T-helper 1 cell treated with Interleukin-12 subunit alpha and Interleukin-12 subunit beta and Interleukin-4 antibody, amounts not matched to agents 30 ng/mL and 1 ng/mL, for 36 hours (primary cell): ENCODE measurements at regions not wholly inside any gene's neighbourhood (a gene's known extent, or its start where the extent isn't known, plus 50 kb on each side); places are given as distances from the start of the nearest gene placed in this dataset.
"Not testable (repeated sequence)": the region's sequence is repeated elsewhere in the genome, so short reads cannot be mapped to it uniquely, and the experiment has no call there.

ENCODE experiments used
- intact Hi-C: fragments of 100-400 bp; cut with micrococcal nuclease; formaldehyde crosslinking; loops from one replicate; pipeline ENCODE4 v1.15.1; 2024

DNA sequence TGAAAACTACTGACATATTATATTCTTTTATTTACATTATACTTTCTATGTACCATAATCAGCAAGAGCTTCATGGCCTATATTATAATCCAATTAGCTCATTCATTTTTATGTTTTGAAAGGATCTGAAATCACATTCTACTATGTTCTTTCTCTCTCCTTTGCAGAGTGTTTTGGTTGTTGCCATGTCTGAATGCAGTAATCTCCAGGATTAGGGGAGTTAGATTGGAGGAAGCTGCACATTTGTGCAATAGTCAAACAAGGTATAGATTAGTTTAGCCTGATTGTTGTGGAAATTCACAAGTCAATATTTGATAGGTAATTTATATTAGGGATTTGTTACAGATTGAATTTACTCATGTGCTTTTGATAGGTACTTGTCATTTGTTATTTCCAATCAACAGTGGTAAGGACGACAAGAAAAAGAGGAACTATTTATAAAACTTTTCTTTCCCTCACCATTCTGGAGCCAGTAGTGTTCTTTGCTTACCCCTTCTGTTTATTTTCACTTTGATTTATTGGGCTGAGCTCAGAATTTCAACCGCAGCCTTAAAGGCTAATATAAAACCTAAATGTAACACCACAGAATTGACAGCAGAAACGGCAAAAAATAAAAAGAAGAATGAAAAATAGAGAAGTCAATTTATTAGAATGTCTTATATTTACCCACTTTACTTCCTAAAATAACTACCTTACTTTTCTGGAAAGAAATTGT is 597.0 kb downstream of the CHSY3 start:
- intact Hi-C loops = no loop called here

DNA sequence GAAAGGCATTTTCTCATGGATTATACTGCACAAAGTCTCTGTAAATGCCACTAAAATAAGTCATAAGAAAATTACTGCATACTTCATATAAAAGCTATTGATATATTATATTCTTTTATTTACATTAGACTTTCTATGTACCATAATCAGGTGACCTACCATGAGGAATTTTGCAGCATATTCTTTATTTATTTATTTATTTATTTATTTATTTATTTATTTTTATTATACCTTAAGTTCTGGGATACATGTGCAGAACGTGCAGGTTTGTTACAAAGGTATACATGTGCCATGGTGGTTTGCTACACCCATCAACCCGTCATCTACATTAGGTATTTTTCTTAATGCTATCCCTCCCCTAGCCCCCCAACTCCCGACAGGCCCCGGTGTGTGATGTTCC is 596.2 kb downstream of the CHSY3 start:
- intact Hi-C loops = not testable (repeated sequence)

DNA sequence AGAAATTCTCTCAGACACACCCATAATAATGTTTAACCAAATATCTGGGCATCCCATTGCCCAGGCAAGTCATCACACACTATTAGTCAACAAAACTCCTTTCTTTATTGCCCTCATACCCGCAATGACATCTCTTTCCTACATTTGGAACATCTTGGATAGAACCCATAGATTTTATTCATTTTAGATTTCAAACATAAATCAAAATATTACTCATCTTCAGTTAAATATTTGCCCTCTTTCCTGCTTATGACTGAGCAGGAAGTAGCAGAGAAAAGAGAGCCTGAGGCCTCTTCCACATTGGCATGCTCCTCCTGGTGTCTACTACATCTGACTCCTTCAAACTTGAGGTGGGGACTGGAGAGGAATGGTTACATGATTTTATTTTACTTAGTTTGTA is 592.0 kb downstream of the CHSY3 start:
- intact Hi-C loops = no loop called here

DNA sequence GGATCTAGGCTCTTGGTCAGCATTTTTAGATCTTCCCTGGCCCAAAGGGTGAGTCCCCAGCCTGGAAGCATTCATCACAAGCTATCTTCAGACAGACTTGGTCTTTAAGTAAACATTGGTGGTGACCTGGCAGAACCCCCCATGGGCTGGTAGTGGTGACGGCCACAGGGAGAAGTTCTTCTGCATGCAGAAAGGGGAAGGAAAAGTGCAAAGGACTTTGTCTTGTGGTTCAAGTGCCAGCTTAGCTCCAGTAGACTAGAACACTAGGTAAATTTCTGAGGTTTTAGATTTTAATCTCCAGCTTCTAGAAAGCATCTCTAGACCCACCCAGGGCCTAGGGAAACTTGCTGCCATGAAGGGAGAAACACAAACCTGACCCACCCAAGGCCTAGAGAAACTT is 584.0 kb downstream of the CHSY3 start:
- intact Hi-C loops = no loop called here

DNA sequence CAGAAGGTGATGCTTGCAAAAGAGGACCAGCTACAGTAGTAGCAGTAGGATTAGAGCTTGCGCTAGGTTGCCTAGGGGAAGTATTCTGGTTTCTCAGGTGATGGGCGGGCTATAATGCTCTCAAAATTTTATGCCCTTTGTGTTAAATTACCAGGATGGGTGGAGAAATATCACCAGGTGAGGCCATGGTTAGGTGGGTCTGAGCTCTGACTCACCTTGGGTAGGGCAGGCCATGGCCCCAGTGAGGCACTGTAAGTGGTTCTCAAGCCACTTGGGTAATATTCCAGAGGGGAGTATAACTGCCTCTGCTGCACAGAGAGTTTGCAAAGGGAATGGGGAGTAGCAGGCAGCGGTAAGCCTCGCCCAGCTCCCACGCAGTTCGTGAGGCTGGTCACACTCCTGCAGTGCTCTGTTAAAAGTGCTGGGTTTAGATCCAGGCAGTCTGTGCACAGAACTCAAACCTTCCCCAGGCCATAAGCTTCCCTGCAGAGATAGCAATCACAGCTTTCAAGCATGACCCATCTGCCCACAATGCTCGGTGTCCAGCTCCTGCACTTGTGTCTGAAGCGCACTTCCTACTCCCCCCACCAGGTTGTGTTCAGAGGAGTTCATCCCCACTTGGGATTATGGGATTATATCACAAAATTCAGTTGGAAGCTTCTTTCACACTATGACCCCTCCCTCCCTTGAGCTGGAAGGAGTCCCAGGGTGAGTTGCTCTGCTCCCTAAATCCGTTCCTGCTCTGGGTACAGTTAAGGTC is 575.0 kb downstream of the CHSY3 start:
- intact Hi-C loops = no loop called here

DNA sequence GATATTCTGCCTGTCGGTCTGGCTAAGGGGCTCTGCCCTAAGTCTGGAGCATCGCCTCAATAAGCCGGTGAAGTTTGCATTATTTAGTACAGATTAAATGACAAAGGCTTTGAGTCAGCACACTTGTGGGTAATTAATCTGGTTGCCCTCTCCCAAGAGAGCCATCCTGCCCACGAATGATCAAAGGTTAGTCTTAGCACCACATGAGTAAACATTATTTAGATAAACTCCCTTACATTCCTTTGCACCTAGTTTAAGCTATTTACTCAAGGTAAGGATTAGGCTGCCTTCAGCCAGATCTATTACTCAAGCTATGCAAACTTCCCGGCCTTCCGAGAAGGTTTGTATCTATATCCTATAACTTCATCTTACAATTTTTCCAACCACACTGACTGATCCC is 572.1 kb downstream of the CHSY3 start:
- intact Hi-C loops = no loop called here

DNA sequence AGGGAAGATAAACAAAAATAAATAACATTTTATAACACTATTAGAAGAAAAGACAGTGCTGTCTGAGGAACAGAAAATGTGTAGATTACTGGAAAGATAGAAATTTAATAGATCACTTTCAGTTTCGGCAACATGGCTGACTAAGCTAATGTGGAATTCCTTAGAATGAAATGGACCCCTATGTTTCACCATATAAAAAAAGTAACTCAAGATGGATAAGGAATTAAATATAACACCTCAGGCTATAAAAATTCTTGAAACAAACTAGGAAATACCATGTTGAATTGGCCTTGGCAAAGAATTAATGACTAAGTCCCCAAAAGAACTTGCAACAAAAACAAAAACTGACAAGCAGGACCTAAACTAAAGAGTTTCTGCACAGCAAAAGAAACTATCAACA is 558.3 kb downstream of the CHSY3 start:
- intact Hi-C loops = no loop called here

DNA sequence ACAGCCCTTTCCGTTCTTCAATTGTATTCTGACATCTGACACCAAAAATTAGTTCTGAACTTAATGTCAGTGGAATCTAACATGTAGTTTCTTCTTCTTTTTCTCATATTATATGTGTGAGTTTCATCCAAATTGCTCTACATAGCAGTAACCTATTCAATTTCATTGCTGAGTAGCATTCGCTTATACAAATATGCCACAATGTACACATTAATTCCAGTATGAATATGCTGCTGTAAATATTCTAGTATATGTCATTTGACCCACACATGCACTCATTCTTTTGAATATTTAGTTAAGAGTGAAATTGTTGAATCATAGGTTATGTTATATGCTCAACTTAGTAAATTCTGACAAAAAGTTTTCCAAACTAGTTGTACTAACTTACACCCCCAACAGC is 550.9 kb downstream of the CHSY3 start:
- intact Hi-C loops = no loop called here

DNA sequence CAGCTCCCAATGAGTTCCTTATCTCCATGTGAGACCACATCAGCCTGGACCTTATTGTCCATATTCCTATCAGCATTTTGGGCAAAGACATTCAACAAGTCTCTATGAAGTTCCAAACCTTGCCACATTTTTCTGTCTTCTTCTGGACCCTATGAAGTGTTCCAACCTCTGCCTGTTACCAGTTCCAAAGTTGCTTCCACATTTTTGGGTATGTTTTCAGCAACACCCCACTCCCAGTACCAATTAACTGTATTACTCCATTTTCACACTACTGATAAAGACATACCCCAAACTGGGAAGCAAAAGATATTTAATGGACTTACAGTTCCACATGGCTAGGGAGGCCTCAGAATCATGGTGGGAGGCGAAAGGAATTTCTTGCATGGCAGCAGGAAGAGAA is 548.5 kb downstream of the CHSY3 start:
- intact Hi-C loops = no loop called here

DNA sequence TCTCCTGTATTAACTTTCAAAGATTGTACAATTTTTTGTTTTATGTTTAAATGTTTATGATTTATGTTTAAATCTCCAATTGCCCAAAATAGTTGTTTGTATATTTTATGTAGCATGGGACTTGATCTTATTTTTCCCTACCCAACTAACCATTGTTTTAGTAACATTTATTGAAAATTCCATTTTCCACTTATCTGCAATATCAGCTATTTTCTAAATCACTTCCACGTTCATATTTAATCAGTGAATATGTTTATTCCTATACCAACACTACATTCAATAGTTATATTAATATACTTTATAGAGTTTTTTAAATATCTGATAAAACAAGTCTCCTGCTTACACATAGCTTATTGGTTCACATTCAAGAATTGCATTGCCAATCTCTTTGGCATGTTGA is 532.2 kb downstream of the CHSY3 start:
- intact Hi-C loops = no loop called here

DNA sequence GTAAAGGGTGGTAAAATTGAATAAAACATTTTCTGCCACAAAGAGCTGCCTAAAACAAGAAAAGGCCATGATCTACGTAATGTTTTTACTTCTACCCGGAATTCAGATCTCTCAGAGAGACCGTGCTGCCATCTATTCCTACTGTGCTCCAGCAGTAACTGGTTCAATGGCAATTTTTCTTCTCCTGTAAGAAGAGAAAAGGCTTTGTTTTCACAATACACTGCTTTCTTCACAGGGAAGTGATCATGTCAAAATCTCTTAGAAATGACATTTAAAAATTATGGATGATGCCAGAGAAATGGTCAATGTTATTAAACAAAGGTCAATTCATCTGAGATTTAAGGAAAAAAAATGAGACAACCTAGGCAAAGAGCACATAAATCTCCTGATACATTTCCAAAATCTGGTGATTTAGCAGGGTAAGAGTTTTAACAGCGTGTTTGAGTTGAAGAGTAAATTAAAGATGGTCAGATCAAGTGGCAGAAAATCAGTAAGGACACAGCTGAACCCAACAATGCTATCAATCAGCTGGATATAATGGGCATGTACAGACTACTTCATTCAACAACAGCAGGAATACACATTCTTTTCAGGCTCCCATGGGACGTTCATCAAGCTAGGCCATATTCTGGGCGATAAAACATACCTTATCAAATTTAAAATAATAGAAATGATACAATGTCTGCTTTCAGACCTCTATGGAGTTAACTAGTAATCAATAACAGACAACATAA is 523.1 kb downstream of the CHSY3 start:
- intact Hi-C loops = no loop called here

DNA sequence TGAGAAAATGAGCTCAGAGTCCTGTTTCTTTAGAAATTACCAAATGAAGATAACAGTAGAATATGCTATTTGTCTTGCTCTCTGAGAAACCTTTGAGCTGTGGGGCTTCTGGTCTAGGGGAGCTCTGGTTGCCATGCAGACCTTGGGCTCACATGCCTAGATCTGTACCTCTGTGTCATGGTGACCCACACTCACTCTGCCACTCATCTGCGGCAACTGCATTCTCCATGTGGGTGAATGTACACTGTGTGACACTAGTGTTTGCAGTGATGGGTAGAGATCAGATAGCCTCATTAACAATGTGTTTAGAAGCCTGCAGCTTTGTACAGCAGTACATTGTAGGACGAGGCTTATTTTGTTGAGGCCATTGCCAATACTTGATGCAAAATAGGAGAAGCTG is 521.2 kb downstream of the CHSY3 start:
- intact Hi-C loops = no loop called here

DNA sequence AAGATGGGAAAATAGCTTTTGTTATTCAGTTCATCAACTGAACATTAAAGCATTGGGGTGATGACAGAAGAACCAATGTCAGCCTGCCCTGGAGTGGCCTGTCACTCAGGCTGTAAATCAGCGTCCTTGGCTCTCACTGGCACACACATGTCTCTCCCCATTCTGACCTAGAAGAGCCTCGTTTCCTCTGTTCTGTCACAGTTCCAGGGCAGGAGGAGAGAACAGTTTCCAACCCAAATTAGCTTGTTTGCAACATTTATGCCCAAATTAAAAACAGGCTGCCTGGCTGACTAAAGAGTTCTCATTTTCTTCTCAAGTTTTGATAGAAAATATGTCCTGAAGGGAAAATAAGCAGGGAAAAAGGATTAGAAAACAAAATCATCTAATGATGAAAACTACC is 520.1 kb downstream of the CHSY3 start:
- intact Hi-C loops = no loop called here

DNA sequence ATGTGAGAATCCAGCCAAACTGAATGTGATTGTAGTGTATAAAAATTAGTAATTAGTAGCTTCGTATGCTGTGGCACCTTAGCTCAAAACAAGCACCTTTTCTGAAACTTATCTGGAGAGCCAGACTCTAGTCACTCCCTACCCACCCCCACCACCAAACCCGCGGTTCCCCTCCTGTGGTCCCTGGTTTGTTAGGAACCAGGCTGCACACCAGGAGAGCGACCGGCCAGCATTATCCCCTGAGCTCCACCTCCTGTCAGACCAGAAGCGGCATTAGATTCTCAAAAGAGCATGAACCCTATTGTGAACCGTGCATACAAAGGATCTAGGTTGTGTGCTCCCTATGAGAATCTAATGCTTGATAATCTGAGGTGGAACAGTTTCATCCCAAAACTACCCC is 498.6 kb downstream of the CHSY3 start:
- intact Hi-C loops = no loop called here

DNA sequence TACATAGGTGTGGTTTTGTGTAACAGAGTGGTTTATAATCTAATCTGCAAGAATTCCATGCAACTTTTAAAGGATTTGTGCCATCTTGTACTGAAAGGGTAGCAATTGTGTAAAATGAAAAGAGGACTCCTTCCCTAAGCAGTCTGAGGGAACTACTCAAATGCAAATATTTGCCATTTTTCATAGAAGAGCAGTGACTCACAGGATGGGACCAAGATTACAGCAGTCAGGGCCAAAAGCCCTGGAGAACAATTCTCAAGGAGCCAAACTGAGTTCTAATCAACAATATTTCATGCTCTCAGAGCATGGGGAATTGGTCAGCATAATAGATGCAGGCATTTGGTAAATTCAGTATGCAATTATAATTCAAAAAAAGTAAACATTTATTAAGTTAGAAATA is 495.8 kb downstream of the CHSY3 start:
- intact Hi-C loops = no loop called here

DNA sequence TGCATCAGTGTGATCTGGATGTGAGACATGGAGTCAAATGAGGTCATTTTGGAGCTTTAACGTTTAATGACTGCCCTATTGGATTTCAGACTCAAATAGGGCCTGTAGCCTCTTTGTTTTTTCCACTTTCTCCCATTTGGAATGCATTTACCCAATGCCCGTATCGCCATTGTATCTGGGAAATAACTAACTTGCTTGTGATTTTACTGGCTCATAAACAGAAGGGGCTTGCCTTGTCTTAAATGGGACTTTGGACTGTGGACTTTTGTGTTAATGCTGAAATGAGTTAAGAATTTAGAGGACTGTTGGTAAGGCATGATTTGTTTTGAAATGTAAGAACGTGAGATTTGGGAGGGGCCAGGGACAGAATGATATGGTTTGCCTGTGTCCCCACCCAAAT is 494.6 kb downstream of the CHSY3 start:
- intact Hi-C loops = no loop called here

DNA sequence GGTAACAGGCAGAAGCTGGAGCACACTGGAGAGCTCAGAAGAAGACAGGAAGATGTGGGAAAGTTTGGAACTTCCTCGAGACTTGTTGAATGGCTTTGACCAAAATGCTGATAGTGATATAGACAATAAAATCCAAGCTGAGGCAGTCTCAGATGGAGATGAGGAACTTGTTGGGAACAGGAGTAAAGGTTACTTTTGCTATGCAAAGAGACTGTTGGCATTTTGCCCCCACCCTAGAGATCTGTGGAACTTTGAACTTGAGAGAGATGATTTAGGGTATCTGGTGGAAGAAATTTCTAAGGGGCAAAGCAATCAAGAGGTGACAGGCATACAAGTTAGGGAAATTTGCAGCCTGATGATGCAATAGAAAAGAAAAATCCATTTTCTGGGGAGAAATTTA is 493.5 kb downstream of the CHSY3 start:
- intact Hi-C loops = not testable (repeated sequence)

DNA sequence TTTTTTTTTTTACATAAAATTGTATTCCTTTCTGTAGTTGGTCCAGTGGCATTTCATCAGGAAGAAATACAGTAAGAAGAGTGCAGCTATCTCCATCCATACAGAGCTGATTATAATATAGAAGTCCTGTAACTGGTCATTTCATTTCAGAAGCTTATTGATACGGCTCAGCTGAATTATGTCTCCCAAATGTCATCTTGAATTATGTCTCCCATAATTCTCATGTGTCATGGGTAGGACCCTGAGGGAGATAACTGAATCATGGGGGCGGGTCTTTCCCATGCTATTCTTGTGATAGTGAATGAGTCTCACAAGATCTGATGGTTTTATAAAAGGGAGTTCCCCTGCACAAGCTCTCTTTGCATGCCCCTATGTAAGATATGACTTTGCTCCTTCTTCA is 492.9 kb downstream of the CHSY3 start:
- intact Hi-C loops = no loop called here

DNA sequence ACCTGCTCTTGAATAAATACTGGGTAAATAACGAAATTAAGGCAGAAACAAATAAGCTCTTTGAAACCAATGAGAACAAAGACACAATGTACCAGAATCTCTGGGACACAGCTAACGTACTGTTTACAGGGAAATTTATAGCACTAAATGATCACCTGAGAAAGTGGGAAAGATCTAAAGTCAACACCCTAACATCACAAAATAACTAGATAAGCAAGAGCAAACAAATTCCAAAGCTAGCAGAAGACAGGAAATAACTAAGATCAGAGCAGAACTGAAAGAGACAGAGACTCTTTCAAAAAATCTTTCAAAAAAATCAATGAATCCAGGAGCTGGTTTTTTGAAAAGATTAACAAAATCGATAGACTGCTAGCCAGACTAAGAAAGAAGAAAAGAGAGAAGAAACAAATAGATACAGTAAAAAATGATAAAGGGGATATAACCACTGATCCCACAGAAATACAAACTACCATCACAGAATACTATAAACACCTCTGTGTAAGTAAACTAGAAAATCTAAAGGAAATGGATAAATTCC is 487.5 kb downstream of the CHSY3 start:
- intact Hi-C loops = not testable (repeated sequence)

DNA sequence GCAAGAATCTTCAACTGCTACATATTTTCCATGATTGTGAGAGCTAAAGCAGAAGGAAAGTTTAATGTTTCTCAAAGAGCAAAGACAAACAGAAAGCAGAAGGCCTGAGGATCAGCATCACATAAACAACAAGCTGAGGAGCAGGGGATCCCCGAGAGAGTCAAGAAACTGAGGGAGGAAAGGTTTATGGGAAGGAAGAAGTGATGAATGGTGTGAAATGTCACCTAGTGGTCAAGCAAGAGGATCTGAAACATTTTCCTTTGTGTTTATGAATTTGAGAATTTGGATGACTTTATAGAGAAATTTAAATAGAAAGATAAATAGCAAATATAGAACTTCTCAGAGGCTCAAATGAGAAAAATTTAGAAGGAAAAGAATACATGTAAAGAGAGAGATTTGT is 481.9 kb downstream of the CHSY3 start:
- intact Hi-C loops = no loop called here

DNA sequence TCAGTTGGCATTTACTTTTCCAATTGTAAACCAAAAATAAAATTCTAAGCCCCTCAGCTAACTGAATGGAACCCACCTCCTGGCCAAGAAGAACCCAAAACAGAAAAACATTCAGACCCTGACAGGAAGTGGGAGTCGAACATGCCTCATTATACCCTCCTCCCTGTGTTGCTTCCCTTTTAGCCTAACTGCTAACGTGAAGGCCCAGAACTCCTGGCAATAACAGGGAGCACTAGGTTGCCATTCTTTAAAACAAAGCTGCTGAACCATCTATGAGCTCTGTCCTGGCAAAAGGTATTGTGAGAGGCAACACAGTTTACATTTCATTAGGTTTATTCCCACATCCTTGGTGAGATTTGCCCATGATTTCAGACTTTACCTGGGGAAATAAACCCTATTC is 481.4 kb downstream of the CHSY3 start:
- intact Hi-C loops = no loop called here

DNA sequence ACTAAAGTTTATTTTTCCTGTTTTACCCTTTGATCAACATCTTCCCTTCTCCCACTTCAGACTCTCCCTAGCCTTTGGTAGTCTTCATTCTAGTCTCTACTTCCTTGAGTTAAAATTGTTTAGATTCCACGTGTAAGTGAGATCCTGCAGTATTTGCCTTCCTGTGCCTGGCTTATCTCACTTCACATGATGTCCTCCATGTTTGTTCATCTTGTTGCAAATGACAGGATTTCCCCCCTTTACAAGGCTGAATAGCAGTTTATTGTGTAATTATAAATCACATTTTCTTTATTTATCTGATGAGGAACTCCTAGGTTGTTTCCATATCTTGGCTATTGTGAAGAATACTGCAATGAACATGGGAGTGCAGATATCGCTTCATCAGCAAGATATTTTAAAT is 461.7 kb downstream of the CHSY3 start:
- intact Hi-C loops = no loop called here
